Loucy (cell line): ENCODE measurements at regions not wholly inside any gene's neighbourhood (a gene's known extent, or its start where the extent isn't known, plus 50 kb on each side); places are given as distances from the start of the nearest gene placed in this dataset.

Experiments used
- EZH2phosphoT487 ChIP-seq: fragments of 200-600 bp; IDR thresholded peaks from 2 replicates; pipeline ENCODE4 v1.6.1; 2018; ENCODE audit warnings: antibody characterized with exemption, mild to moderate bottlenecking, moderate library complexity, borderline replicate concordance
- TF ChIP-seq, protein P1 (sequence below): fragments of 200-600 bp; sonication (generic); conservative IDR thresholded peaks from 2 replicates; pipeline ENCODE4 v1.5.1; 2014; ENCODE audit warnings: mild to moderate bottlenecking, antibody characterized with exemption, low read length

GRCh38 chr5:68817632-68818031, 276.2 kb upstream of the SLC30A5 start:
- TF ChIP-seq, protein P1, sequence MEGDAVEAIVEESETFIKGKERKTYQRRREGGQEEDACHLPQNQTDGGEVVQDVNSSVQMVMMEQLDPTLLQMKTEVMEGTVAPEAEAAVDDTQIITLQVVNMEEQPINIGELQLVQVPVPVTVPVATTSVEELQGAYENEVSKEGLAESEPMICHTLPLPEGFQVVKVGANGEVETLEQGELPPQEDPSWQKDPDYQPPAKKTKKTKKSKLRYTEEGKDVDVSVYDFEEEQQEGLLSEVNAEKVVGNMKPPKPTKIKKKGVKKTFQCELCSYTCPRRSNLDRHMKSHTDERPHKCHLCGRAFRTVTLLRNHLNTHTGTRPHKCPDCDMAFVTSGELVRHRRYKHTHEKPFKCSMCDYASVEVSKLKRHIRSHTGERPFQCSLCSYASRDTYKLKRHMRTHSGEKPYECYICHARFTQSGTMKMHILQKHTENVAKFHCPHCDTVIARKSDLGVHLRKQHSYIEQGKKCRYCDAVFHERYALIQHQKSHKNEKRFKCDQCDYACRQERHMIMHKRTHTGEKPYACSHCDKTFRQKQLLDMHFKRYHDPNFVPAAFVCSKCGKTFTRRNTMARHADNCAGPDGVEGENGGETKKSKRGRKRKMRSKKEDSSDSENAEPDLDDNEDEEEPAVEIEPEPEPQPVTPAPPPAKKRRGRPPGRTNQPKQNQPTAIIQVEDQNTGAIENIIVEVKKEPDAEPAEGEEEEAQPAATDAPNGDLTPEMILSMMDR: no peak
- no peak for TF ChIP-seq EZH2phosphoT487
